IMR-90 (cell line): ENCODE measurements at regions not wholly inside any gene's neighbourhood (a gene's known extent, or its start where the extent isn't known, plus 50 kb on each side); places are given as distances from the start of the nearest gene placed in this dataset.

Experiments used
- ATAC-seq: fragments of 200-7000 bp; cut with Tn5 transposase; 2 replicates; pipeline ENCODE4 v1.9.1; 2020; ENCODE audit warnings: low read depth, mild to moderate bottlenecking, moderate library complexity
- BruUV-seq: library from RNA; stranded (reverse); fragments of 400-500 nt; replicated peaks from 2 replicates; lab custom pipeline; 2021; lab: Mats Ljungman, UMichigan
- CTCF ChIA-PET: fragments of 300-600 bp; formaldehyde crosslinking; extraction: SDS; loops from one replicate; lab custom pipeline; 2021; ENCODE audit warnings: antibody characterized with exemption; lab: Yijun Ruan, JAX
- POLR2A ChIA-PET: fragments of 300-600 bp; sonication (Branson Sonifier 250); formaldehyde crosslinking; loops from one replicate; lab custom pipeline; 2022; ENCODE audit warnings: antibody characterized with exemption; ENCODE audit not compliant: unreplicated experiment; lab: Charles Lee
- DNase-seq: peaks from one replicate; pipeline ENCODE4 v3.0.0; 2013
- H2AFZ ChIP-seq: replicated peaks from 2 replicates; pipeline ENCODE3; 2013; ENCODE audit warnings: low read length, mild to moderate bottlenecking; ENCODE audit not compliant: poor library complexity
- H2AK5ac ChIP-seq: 2 replicates; pipeline ENCODE4 v1.6.1; 2013; ENCODE audit warnings: low read depth, low read length, inconsistent platforms
- H2AK9ac ChIP-seq: replicated peaks from 2 replicates; pipeline ENCODE3; 2013; ENCODE audit warnings: mild to moderate bottlenecking, low read depth, low read length, moderate library complexity; ENCODE audit not compliant: poor library complexity
- H2BK120ac ChIP-seq: 2 replicates; pipeline ENCODE4 v1.6.1; 2013; ENCODE audit warnings: low read depth, low read length, inconsistent platforms
- H2BK15ac ChIP-seq: 3 replicates; pipeline ENCODE4 v1.6.1; 2013; ENCODE audit warnings: low read depth, low read length, inconsistent platforms
- H2BK20ac ChIP-seq: 2 replicates; pipeline ENCODE4 v1.6.1; 2013; ENCODE audit warnings: low read depth, mild to moderate bottlenecking, inconsistent platforms, low read length, moderate library complexity
- H2BK5ac ChIP-seq: 2 replicates; pipeline ENCODE4 v1.6.1; 2013; ENCODE audit warnings: mild to moderate bottlenecking, low read depth, low read length, inconsistent platforms; ENCODE audit not compliant: poor library complexity, severe bottlenecking
- H3K14ac ChIP-seq: replicated peaks from 2 replicates; pipeline ENCODE4 v1.6.1; 2013; ENCODE audit warnings: low read depth, low read length, inconsistent platforms
- H3K18ac ChIP-seq: 2 replicates; pipeline ENCODE4 v1.6.1; 2013; ENCODE audit warnings: low read depth, low read length, control low read depth
- H3K23ac ChIP-seq: 2 replicates; pipeline ENCODE4 v1.6.1; 2013; ENCODE audit warnings: low read depth, low read length, inconsistent platforms
- H3K27ac ChIP-seq: 2 replicates; pipeline ENCODE4 v1.5.1; 2013; ENCODE audit warnings: mild to moderate bottlenecking, control low read depth, low read length; ENCODE audit not compliant: insufficient read depth
- H3K27me3 ChIP-seq: 2 replicates; pipeline ENCODE4 v1.6.1; 2013; ENCODE audit warnings: low read length; ENCODE audit not compliant: control insufficient read depth, insufficient read depth
- H3K36me3 ChIP-seq: 2 replicates; pipeline ENCODE4 v1.6.1; 2013; ENCODE audit warnings: low read length, mixed read lengths; ENCODE audit not compliant: control insufficient read depth, insufficient read depth
- H3K4ac ChIP-seq: 2 replicates; pipeline ENCODE4 v1.6.1; 2013; ENCODE audit warnings: low read depth, low read length, inconsistent platforms
- H3K4me1 ChIP-seq: 2 replicates; pipeline ENCODE4 v1.6.1; 2013; ENCODE audit warnings: low read length, mixed read lengths; ENCODE audit not compliant: control insufficient read depth, insufficient read depth
- H3K4me2 ChIP-seq: 2 replicates; pipeline ENCODE4 v1.6.1; 2013; ENCODE audit warnings: low read depth, mild to moderate bottlenecking, control low read depth, low read length, moderate library complexity
- H3K4me3 ChIP-seq: 2 replicates; pipeline ENCODE4 v1.5.1; 2013; ENCODE audit warnings: low read depth, mild to moderate bottlenecking, control low read depth, low read length, moderate library complexity; ENCODE audit not compliant: insufficient read depth
- H3K56ac ChIP-seq: 2 replicates; pipeline ENCODE4 v1.6.1; 2013; ENCODE audit warnings: low read length, inconsistent platforms; ENCODE audit not compliant: insufficient read depth; ENCODE audit errors: extremely low read depth
- H3K79me1 ChIP-seq, 2 experiments: 2 replicates each; pipeline ENCODE4 v1.6.1; 2013; ENCODE audit warnings: low read length in 2 of 2, inconsistent platforms in 1 of 2, low read depth in 1 of 2
- H3K9ac ChIP-seq: 2 replicates; pipeline ENCODE4 v1.6.1; 2013; ENCODE audit warnings: low read depth, low read length, control low read depth
- H3K9me1 ChIP-seq: 2 replicates; pipeline ENCODE4 v1.6.1; 2013; ENCODE audit warnings: low read length, inconsistent platforms; ENCODE audit not compliant: insufficient read depth
- H3K9me3 ChIP-seq: 2 replicates; pipeline ENCODE4 v1.6.1; 2013; ENCODE audit warnings: low read length; ENCODE audit not compliant: control insufficient read depth, insufficient read depth
- H4K20me1 ChIP-seq: 2 replicates; pipeline ENCODE4 v1.6.1; 2013; ENCODE audit warnings: low read length, inconsistent platforms; ENCODE audit not compliant: insufficient read depth
- H4K5ac ChIP-seq: 2 replicates; pipeline ENCODE4 v1.6.1; 2013; ENCODE audit warnings: mild to moderate bottlenecking, low read depth, low read length, control low read depth
- H4K8ac ChIP-seq, 2 experiments: 2 replicates each; pipeline ENCODE4 v1.6.1; 2013; ENCODE audit warnings: low read depth in 2 of 2, low read length in 2 of 2, control low read depth in 1 of 2, inconsistent platforms in 1 of 2
- H4K91ac ChIP-seq: 2 replicates; pipeline ENCODE4 v1.6.1; 2013; ENCODE audit warnings: low read depth, low read length, inconsistent platforms; ENCODE audit not compliant: insufficient read depth
- BHLHE40 ChIP-seq: fragments of 150-350 bp; IDR thresholded peaks from 2 replicates; pipeline ENCODE4 v1.6.1; 2016; ENCODE audit warnings: mild to moderate bottlenecking, low read depth, low read length
- CEBPB ChIP-seq: IDR thresholded peaks from 2 replicates; pipeline ENCODE4 v1.6.1; 2012; ENCODE audit warnings: low read depth, low read length, improper control_type of control experiment
- CHD1 ChIP-seq: IDR thresholded peaks from 2 replicates; pipeline ENCODE4 v1.6.1; 2012; ENCODE audit warnings: low read depth, low read length, improper control_type of control experiment
- CTCF ChIP-seq: conservative IDR thresholded peaks from 2 replicates; pipeline ENCODE4 v1.5.1; 2012; ENCODE audit warnings: mild to moderate bottlenecking, low read depth, low read length, improper control_type of control experiment
- ELK1 ChIP-seq: fragments of 150-350 bp; IDR thresholded peaks from 2 replicates; pipeline ENCODE4 v1.6.1; 2016; ENCODE audit warnings: low read depth, mild to moderate bottlenecking, low read length, moderate library complexity, borderline replicate concordance
- FOS ChIP-seq: fragments of 150-350 bp; IDR thresholded peaks from 2 replicates; pipeline ENCODE4 v1.6.1; 2016; ENCODE audit warnings: low read depth, low read length
- MAFK ChIP-seq: IDR thresholded peaks from 2 replicates; pipeline ENCODE4 v1.6.1; 2012; ENCODE audit warnings: low read depth, low read length, improper control_type of control experiment
- MAZ ChIP-seq: IDR thresholded peaks from 2 replicates; pipeline ENCODE4 v1.6.1; 2012; ENCODE audit warnings: low read depth, mild to moderate bottlenecking, low read length, improper control_type of control experiment, moderate library complexity, borderline replicate concordance
- MXI1 ChIP-seq: IDR thresholded peaks from 2 replicates; pipeline ENCODE4 v1.6.1; 2012; ENCODE audit warnings: low read depth, mild to moderate bottlenecking, low read length, moderate library complexity, borderline replicate concordance
- NFE2L2 ChIP-seq: fragments of 150-350 bp; IDR thresholded peaks from 2 replicates; pipeline ENCODE4 v1.6.1; 2016; ENCODE audit warnings: low read depth, mild to moderate bottlenecking, low read length
- POLR2A ChIP-seq: IDR thresholded peaks from 2 replicates; pipeline ENCODE4 v1.6.1; 2012; ENCODE audit warnings: mild to moderate bottlenecking, low read depth, low read length
- RAD21 ChIP-seq: IDR thresholded peaks from 2 replicates; pipeline ENCODE4 v1.6.1; 2012; ENCODE audit warnings: low read length, improper control_type of control experiment
- RCOR1 ChIP-seq: IDR thresholded peaks from 2 replicates; pipeline ENCODE4 v1.6.1; 2012; ENCODE audit warnings: mild to moderate bottlenecking, low read length, improper control_type of control experiment; ENCODE audit not compliant: insufficient replicate concordance
- RFX5 ChIP-seq: IDR thresholded peaks from 2 replicates; pipeline ENCODE4 v1.8.0; 2012; ENCODE audit warnings: low read depth, mild to moderate bottlenecking, low read length, moderate library complexity
- SMC3 ChIP-seq: fragments of 150-350 bp; IDR thresholded peaks from 2 replicates; pipeline ENCODE4 v1.6.1; 2016; ENCODE audit warnings: low read depth, mild to moderate bottlenecking, antibody characterized with exemption, low read length, moderate library complexity
- USF2 ChIP-seq: fragments of 150-350 bp; IDR thresholded peaks from 2 replicates; pipeline ENCODE4 v1.6.1; 2017; ENCODE audit warnings: mild to moderate bottlenecking, antibody characterized with exemption, low read length, low read depth
- whole genome bisulfite sequencing, 2 experiments: methylation state at CpG; one replicate each; pipeline versions ENCODE4 v1.1.5 to v1.1.7; 2013; ENCODE audit warnings: missing lambda C conversion rate in 2 of 2; ENCODE audit not compliant: insufficient read length in 1 of 2; ENCODE audit errors: extremely low coverage in 2 of 2; 5-methylcytosine and 5-hydroxymethylcytosine counted together
- dilution Hi-C: fragments of 300-500 bp; cut with HindIII; formaldehyde crosslinking; loops from one replicate; pipeline ENCODE4 v1.14.3; 2018; ENCODE audit warnings: low sequenced_read_pairs; ENCODE audit not compliant: unreplicated experiment
- in situ Hi-C: fragments of 300-500 bp; cut with MboI; formaldehyde crosslinking; loops from 3 replicates; pipeline ENCODE4 v1.14.3; 2019; ENCODE audit warnings: low sequenced_read_pairs, inconsistent platforms, mixed read lengths
- intact Hi-C: fragments of 100-400 bp; cut with micrococcal nuclease; formaldehyde crosslinking; loops from 2 replicates; pipeline ENCODE4 v1.10.0; 2022

GRCh38 chr11:122025757-122026156, 90.3 kb downstream of the BLID start:
- H2AK9ac ChIP-seq = no peak overlapping the region
- no peak overlapping the region for H3K23ac ChIP-seq
- no peak overlapping the region for H2BK120ac ChIP-seq
- H3K27ac ChIP-seq = no peak overlapping the region
- no peak overlapping the region for H3K14ac ChIP-seq
- peaks cover 11% of the 10 kb centered on the region for H3K36me3 ChIP-seq
- 90% methylated on average over 2 of the region's 12 CpGs; no CpG with 5 or more reads in 1 of the 2 experiments for WGBS, 2 experiments
- DNase-seq (no peak), ATAC-seq (no peak)
- no peaks in the 10 kb centered on the region for H3K9me3 ChIP-seq
- 0 out of 2 replicates have a peak overlapping the region, but pooled peaks have one; percentile 27 for H2AK5ac ChIP-seq
- H4K5ac ChIP-seq = no peak overlapping the region
- no peak overlapping the region for H3K9ac ChIP-seq
- no peaks in the 10 kb centered on the region; the same call in 1 of the 2 replicates for H3K9me1 ChIP-seq
- no peak overlapping the region for H3K4ac ChIP-seq
- POLR2A ChIA-PET = no interaction called here
- H4K8ac ChIP-seq = no peak overlapping the region
- H4K20me1 ChIP-seq = no peaks in the 10 kb centered on the region
- H2BK15ac ChIP-seq = no peak overlapping the region
- CTCF ChIA-PET = no interaction called here
- intact Hi-C loops (no loop called here), in situ Hi-C loops (no loop called here), dilution Hi-C loops (no loop called here)
- H3K4me1 ChIP-seq = 0 out of 2 replicates have a peak, but pooled peaks cover 3% of the 10 kb centered on the region
- H2BK20ac ChIP-seq = no peak overlapping the region; the same call in 1 of the 2 replicates
- no TSS peak for BruUV-seq
- H3K18ac ChIP-seq = no peak overlapping the region
- no peak overlapping the region for H4K91ac ChIP-seq
- no peak overlapping the region for H3K4me3 ChIP-seq
- H2AFZ ChIP-seq = no peak overlapping the region
- no peak overlapping the region for H3K4me2 ChIP-seq
- no peaks in the 10 kb centered on the region for H3K79me1 ChIP-seq
- no peaks in the 10 kb centered on the region for H3K27me3 ChIP-seq
- no peak overlapping the region for H3K56ac ChIP-seq
- TF ChIP-seq CTCF = no peak
- no peak for TF ChIP-seq MAZ
- TF ChIP-seq MXI1 = no peak
- TF ChIP-seq BHLHE40 = no peak
- no peak for TF ChIP-seq POLR2A
- no peak for TF ChIP-seq SMC3
- no peak for TF ChIP-seq FOS
- no peak for TF ChIP-seq RFX5
- no peak for TF ChIP-seq USF2
- no peak for TF ChIP-seq MAFK
- TF ChIP-seq CEBPB = no peak
- TF ChIP-seq RCOR1 = no peak
- no peak for TF ChIP-seq CHD1
- TF ChIP-seq ELK1 = no peak
- no peak for TF ChIP-seq RAD21
- TF ChIP-seq NFE2L2 = no peak
- no peak overlapping the region for H2BK5ac ChIP-seq
